Nephron (organoid): ENCODE measurements at regions not wholly inside any gene's neighbourhood (a gene's known extent, or its start where the extent isn't known, plus 50 kb on each side); places are given as distances from the start of the nearest gene placed in this dataset.

Source experiments
- H3K27ac Mint-ChIP-seq, 3 experiments: 2 replicates each; pipeline ENCODE4 v1.8.0; 2020; ENCODE audit warnings: mixed read lengths in 3 of 3, mild to moderate bottlenecking in 2 of 3, moderate library complexity in 1 of 3
- H3K27me3 Mint-ChIP-seq: 2 replicates; pipeline ENCODE4 v1.8.0; 2021; ENCODE audit warnings: low read depth, mild to moderate bottlenecking, moderate library complexity, mixed read lengths
- H3K36me3 Mint-ChIP-seq: 2 replicates; pipeline ENCODE4 v1.8.0; 2020; ENCODE audit warnings: low read depth, mixed read lengths
- H3K4me1 Mint-ChIP-seq: 2 replicates; pipeline ENCODE4 v1.8.0; 2020; ENCODE audit warnings: mixed read lengths
- H3K4me3 Mint-ChIP-seq, 3 experiments: 2 replicates each; pipeline ENCODE4 v1.8.0; 2020; ENCODE audit warnings: mild to moderate bottlenecking in 3 of 3, mixed read lengths in 3 of 3, moderate library complexity in 2 of 3
- H3K9me3 Mint-ChIP-seq: 2 replicates; pipeline ENCODE4 v1.8.0; 2020; ENCODE audit warnings: mixed read lengths
- CTCF ChIP-seq, 3 experiments: fragments of 200-600 bp; sonication (generic); IDR thresholded peaks; one replicate each; pipeline ENCODE4 v1.5.0; 2021; ENCODE audit warnings: antibody characterized with exemption in 3 of 3; ENCODE audit not compliant: unreplicated experiment in 3 of 3

- H3K4me1 Mint-ChIP-seq, result no peaks in the 10 kb centered on the region
- H3K9me3 Mint-ChIP-seq, result no peaks in the 10 kb centered on the region
- peak overlapping the region; percentile 33 to 93 (median 84) for H3K27ac Mint-ChIP-seq
- TF ChIP-seq CTCF (IDR thresholded peaks at IDR 0.05; ENCODE audit: unreplicated experiment in 3 of 3), result no peak
- no peak overlapping the region for H3K4me3 Mint-ChIP-seq
- no peaks in the 10 kb centered on the region for H3K27me3 Mint-ChIP-seq
- no peaks in the 10 kb centered on the region for H3K36me3 Mint-ChIP-seq
Observed at GRCh38 chr4:22873899-22874298, 181.2 kb downstream of the GBA3 start.

GRCh38 chr4:22870847-22871449 lies 178.2 kb downstream of the GBA3 start:
- Mint-ChIP-seq H3K27ac (no peak overlapping the region), H3K4me3 (no peak overlapping the region), H3K9me3 (no peaks in the 10 kb centered on the region), H3K27me3 (peaks cover 4% of the 10 kb centered on the region), H3K4me1 (no peaks in the 10 kb centered on the region), H3K36me3 (no peaks in the 10 kb centered on the region)
- TF ChIP-seq CTCF (IDR thresholded peaks at IDR 0.05; ENCODE audit: unreplicated experiment in 3 of 3), result no peak

- H3K4me3 Mint-ChIP-seq, result no peak overlapping the region
- H3K36me3 Mint-ChIP-seq, result no peaks in the 10 kb centered on the region
- no peaks in the 10 kb centered on the region for H3K9me3 Mint-ChIP-seq
- H3K27me3 Mint-ChIP-seq, result peaks cover 4% of the 10 kb centered on the region
- H3K27ac Mint-ChIP-seq, result no peak overlapping the region
- no peaks in the 10 kb centered on the region for H3K4me1 Mint-ChIP-seq
- TF ChIP-seq CTCF (IDR thresholded peaks at IDR 0.05; ENCODE audit: unreplicated experiment in 3 of 3), result no peak
Observed at GRCh38 chr4:22869235-22869634, 176.5 kb downstream of the GBA3 start.
